ENCODE measurements at regions not wholly inside any gene's neighbourhood (a gene's known extent, or its start where the extent isn't known, plus 50 kb on each side); places are given as distances from the start of the nearest gene placed in this dataset.
A peak's percentile ranks its signal among the peaks of the same experiment; 100 is the strongest.

GRCh38 chr1:14538335-14538734 is 60.1 kb upstream of the KAZN start:
- TF ChIP-seq CTCF (IDR thresholded peaks at IDR 0.05): no peak
- ATAC-seq: no peak
- Histone ChIP-seq H3K36me3 (no peaks in the 10 kb centered on the region), H3K27ac (no peak overlapping the region), H3K9me3 (no peaks in the 10 kb centered on the region), H3K27me3 (no peaks in the 10 kb centered on the region), H3K4me1 (no peaks in the 10 kb centered on the region), H3K4me3 (no peak overlapping the region)
- no peak for DNase-seq
- intact Hi-C loops (cut with DNase I): no loop called here

- Histone ChIP-seq H3K27ac (no peak overlapping the region), H3K4me1 (no peaks in the 10 kb centered on the region), H3K27me3 (no peaks in the 10 kb centered on the region), H3K36me3 (no peaks in the 10 kb centered on the region), H3K9me3 (no peaks in the 10 kb centered on the region), H3K4me3 (no peak overlapping the region)
- TF ChIP-seq CTCF (IDR thresholded peaks at IDR 0.05): no peak
- DNase-seq (no peak), ATAC-seq (no peak)
- intact Hi-C loops (cut with DNase I): no loop called here
Observed at GRCh38 chr1:14539309-14539708, 59.2 kb upstream of the KAZN start.

GRCh38 chr1:14539953-14540563 is 58.4 kb upstream of the KAZN start:
- DNase-seq: no peak
- no peak for ATAC-seq
- no peak overlapping the region for H3K27ac ChIP-seq
- no peak for TF ChIP-seq CTCF (IDR thresholded peaks at IDR 0.05)
- intact Hi-C loops (cut with DNase I): no loop called here
- H3K36me3 ChIP-seq: no peaks in the 10 kb centered on the region
- no peaks in the 10 kb centered on the region for H3K9me3 ChIP-seq
- H3K27me3 ChIP-seq: no peaks in the 10 kb centered on the region
- H3K4me1 ChIP-seq: no peaks in the 10 kb centered on the region
- H3K4me3 ChIP-seq: no peak overlapping the region

GRCh38 chr1:14541348-14541747 is 57.1 kb upstream of the KAZN start:
- Histone ChIP-seq H3K9me3 (no peaks in the 10 kb centered on the region), H3K27me3 (no peaks in the 10 kb centered on the region), H3K4me1 (no peaks in the 10 kb centered on the region), H3K27ac (no peak overlapping the region), H3K4me3 (no peak overlapping the region), H3K36me3 (no peaks in the 10 kb centered on the region)
- ATAC-seq (no peak), DNase-seq (no peak)
- intact Hi-C loops (cut with DNase I): no loop called here
- TF ChIP-seq CTCF (IDR thresholded peaks at IDR 0.05): no peak

- intact Hi-C loops (cut with DNase I): no loop called here
- Histone ChIP-seq H3K27me3 (no peaks in the 10 kb centered on the region), H3K36me3 (no peaks in the 10 kb centered on the region), H3K4me3 (no peak overlapping the region), H3K9me3 (no peaks in the 10 kb centered on the region), H3K27ac (no peak overlapping the region), H3K4me1 (no peaks in the 10 kb centered on the region)
- ATAC-seq (peak; percentile 33), DNase-seq (peak in 2 of 4 donors; percentile 37 to 44)
- no peak for TF ChIP-seq CTCF (IDR thresholded peaks at IDR 0.05)
Observed at GRCh38 chr1:14543191-14543840, 55.2 kb upstream of the KAZN start.
